ENCODE measurements at regions not wholly inside any gene's neighbourhood (a gene's known extent, or its start where the extent isn't known, plus 50 kb on each side); places are given as distances from the start of the nearest gene placed in this dataset.
A peak's percentile ranks its signal among the peaks of the same experiment; 100 is the strongest.

- DNase-seq, result no peak
These were observed 126.1 kb upstream of the FUT8 start for GRCh38 chr14:65286443-65286842.

GRCh38 chr14:65287264-65288131 lies 125.0 kb upstream of the FUT8 start:
- no peak for DNase-seq

GRCh38 chr14:65290830-65291229 lies 121.7 kb upstream of the FUT8 start:
- DNase-seq, result peak; percentile 24

- DNase-seq, result no peak
These were observed 121.0 kb upstream of the FUT8 start for GRCh38 chr14:65291531-65291930.

GRCh38 chr14:65294816-65295215 lies 117.7 kb upstream of the FUT8 start:
- DNase-seq, result no peak

- no peak for DNase-seq
These were observed 116.1 kb upstream of the FUT8 start for GRCh38 chr14:65296402-65296801.

- no peak for DNase-seq
These were observed 115.7 kb upstream of the FUT8 start for GRCh38 chr14:65296876-65297275.

GRCh38 chr14:65297744-65298143 lies 114.8 kb upstream of the FUT8 start:
- DNase-seq, result no peak

- DNase-seq, result no peak
These were observed 112.7 kb upstream of the FUT8 start for GRCh38 chr14:65299826-65300225.

- no peak for DNase-seq
These were observed 110.5 kb upstream of the FUT8 start for GRCh38 chr14:65301862-65302539.

GRCh38 chr14:65302571-65303189 lies 109.8 kb upstream of the FUT8 start:
- no peak for DNase-seq

GRCh38 chr14:65303190-65303898 lies 109.2 kb upstream of the FUT8 start:
- no peak for DNase-seq

GRCh38 chr14:65303899-65304222 lies 108.7 kb upstream of the FUT8 start:
- DNase-seq, result no peak

- DNase-seq, result no peak
These were observed 108.3 kb upstream of the FUT8 start for GRCh38 chr14:65304239-65304638.

GRCh38 chr14:65304963-65305362 lies 107.6 kb upstream of the FUT8 start:
- DNase-seq, result no peak

- DNase-seq, result no peak
These were observed 104.0 kb upstream of the FUT8 start for GRCh38 chr14:65308536-65308935.

GRCh38 chr14:65310568-65310967 lies 102.0 kb upstream of the FUT8 start:
- DNase-seq, result no peak

- no peak for DNase-seq
These were observed 99.7 kb upstream of the FUT8 start for GRCh38 chr14:65312859-65313258.

- DNase-seq, result no peak
These were observed 93.7 kb upstream of the FUT8 start for GRCh38 chr14:65318636-65319506.

- DNase-seq, result no peak
These were observed 91.7 kb upstream of the FUT8 start for GRCh38 chr14:65320661-65321308.

- no peak for DNase-seq
These were observed 91.1 kb upstream of the FUT8 start for GRCh38 chr14:65321370-65321875.

GRCh38 chr14:65329481-65329880 lies 83.0 kb upstream of the FUT8 start:
- no peak for DNase-seq

Measured in NCI-H226 (cell line).